ENCODE measurements at regions not wholly inside any gene's neighbourhood (a gene's known extent, or its start where the extent isn't known, plus 50 kb on each side); places are given as distances from the start of the nearest gene placed in this dataset.

DNA sequence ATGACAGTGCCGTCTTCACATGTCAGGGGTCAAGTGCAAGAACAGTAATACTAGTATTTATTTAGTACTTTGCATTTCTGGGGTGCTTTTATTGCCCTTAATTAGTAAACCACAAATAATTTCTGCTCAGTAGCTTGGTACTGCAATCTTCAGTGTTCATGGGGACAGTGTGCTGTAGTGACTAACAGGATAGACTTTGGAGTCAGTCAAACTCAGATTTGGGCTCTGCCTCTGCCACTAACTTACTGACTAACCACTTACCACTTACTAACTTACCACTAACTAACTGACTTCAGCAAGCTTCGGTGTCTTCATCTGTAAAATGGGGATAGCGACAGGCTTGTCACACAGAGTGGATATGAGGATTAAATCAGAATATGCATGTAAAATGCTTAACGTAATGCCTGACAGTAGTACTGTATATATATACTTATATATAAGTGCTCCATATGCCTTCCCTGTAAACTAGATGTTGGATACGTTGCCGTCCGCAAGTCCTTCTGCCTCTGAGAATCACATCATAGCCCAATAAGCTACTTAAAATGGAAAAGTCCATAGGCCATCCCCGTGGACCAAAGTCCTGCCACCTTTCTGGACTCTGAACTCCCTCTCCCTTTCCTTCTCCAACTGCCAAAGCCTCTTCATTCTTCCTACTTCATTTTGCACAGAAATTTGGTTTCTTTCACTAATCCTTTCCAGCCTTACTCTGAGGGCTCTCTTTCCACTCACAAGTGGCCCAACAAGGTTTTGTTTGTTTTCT, 158.1 kb downstream of the ZIC5 start:
- Histone ChIP-seq H3K4me1 (ENCODE audit: insufficient read depth, low read length) (peaks cover 8% of the 10 kb centered on the region; the same call in 1 of the 2 replicates), H3K4me3 (replicated peaks in 1 of 3; ENCODE audit: insufficient read depth in 1 of 3, low read depth in 2 of 3, low read length in 3 of 3) (no peak overlapping the region), H3K36me3 (replicated peaks in 1 of 2; ENCODE audit: control insufficient read depth in 1 of 2, insufficient read depth in 2 of 2, low read length in 2 of 2) (no peaks in the 10 kb centered on the region), H3K79me2 (ENCODE audit: insufficient read depth, low read length) (no peaks in the 10 kb centered on the region), H2AFZ (ENCODE audit: low read length) (no peak overlapping the region), H3K27ac (ENCODE audit: extremely low read length, insufficient read depth, low read length) (no peak overlapping the region), H3K4me2 (ENCODE audit: low read depth, low read length) (no peak overlapping the region), H3K9me3 (ENCODE audit: low read length) (no peaks in the 10 kb centered on the region), H3K9ac (ENCODE audit: insufficient read depth, low read depth, low read length) (no peak overlapping the region), H3K27me3 (ENCODE audit: control insufficient read depth in 1 of 2, insufficient read depth in 2 of 2, low read length in 2 of 2) (no peaks in the 10 kb centered on the region), H4K20me1 (ENCODE audit: insufficient read depth, low read length) (no peaks in the 10 kb centered on the region)
- TF ChIP-seq ZNF329 (CRISPR knock-in tag; IDR thresholded peaks at IDR 0.05; ENCODE audit: low read depth) (no peak), SMAD9 (CRISPR knock-in tag; IDR thresholded peaks at IDR 0.05) (no peak), SRSF4 (IDR thresholded peaks at IDR 0.05; ENCODE audit: low read depth, low read length, poor library complexity, severe bottlenecking) (no peak), NCOR1 (IDR thresholded peaks at IDR 0.05; ENCODE audit: borderline replicate concordance, low read length) (no peak), GLI4 (CRISPR knock-in tag; IDR thresholded peaks at IDR 0.05; ENCODE audit: borderline replicate concordance) (no peak), ZNF331 (CRISPR knock-in tag; IDR thresholded peaks at IDR 0.05) (no peak)
- TF ChIP-seq, protein P1, sequence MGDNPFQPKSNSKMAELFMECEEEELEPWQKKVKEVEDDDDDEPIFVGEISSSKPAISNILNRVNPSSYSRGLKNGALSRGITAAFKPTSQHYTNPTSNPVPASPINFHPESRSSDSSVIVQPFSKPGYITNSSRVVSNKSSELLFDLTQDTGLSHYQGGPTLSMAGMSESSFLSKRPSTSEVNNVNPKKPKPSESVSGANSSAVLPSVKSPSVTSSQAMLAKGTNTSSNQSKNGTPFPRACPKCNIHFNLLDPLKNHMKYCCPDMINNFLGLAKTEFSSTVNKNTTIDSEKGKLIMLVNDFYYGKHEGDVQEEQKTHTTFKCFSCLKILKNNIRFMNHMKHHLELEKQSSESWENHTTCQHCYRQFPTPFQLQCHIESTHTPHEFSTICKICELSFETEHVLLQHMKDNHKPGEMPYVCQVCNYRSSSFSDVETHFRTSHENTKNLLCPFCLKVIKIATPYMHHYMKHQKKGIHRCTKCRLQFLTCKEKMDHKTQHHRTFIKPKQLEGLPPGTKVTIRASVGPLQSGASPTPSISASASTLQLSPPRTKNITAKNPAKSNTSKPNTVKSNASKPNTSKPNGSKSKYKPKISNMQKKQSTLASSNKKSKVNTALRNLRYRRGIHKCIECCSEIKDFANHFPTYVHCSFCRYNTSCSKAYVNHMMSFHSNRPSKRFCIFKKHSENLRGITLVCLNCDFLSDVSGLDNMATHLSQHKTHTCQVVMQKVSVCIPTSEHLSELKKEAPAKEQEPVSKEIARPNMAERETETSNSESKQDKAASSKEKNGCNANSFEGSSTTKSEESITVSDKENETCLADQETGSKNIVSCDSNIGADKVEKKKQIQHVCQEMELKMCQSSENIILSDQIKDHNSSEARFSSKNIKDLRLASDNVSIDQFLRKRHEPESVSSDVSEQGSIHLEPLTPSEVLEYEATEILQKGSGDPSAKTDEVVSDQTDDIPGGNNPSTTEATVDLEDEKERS (CRISPR knock-in tag; IDR thresholded peaks at IDR 0.05) = no peak
- TF ChIP-seq, protein P2, sequence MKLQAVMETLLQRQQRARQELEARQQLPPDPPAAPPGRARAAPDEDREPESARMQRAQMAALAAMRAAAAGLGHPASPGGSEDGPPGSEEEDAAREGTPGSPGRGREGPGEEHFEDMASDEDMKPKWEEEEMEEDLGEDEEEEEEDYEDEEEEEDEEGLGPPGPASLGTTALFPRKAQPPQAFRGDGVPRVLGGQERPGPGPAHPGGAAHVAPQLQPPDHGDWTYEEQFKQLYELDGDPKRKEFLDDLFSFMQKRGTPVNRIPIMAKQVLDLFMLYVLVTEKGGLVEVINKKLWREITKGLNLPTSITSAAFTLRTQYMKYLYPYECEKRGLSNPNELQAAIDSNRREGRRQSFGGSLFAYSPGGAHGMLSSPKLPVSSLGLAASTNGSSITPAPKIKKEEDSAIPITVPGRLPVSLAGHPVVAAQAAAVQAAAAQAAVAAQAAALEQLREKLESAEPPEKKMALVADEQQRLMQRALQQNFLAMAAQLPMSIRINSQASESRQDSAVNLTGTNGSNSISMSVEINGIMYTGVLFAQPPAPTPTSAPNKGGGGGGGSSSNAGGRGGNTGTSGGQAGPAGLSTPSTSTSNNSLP (IDR thresholded peaks at IDR 0.05; ENCODE audit: low read depth, low read length) = no peak
- TF ChIP-seq, protein P3, sequence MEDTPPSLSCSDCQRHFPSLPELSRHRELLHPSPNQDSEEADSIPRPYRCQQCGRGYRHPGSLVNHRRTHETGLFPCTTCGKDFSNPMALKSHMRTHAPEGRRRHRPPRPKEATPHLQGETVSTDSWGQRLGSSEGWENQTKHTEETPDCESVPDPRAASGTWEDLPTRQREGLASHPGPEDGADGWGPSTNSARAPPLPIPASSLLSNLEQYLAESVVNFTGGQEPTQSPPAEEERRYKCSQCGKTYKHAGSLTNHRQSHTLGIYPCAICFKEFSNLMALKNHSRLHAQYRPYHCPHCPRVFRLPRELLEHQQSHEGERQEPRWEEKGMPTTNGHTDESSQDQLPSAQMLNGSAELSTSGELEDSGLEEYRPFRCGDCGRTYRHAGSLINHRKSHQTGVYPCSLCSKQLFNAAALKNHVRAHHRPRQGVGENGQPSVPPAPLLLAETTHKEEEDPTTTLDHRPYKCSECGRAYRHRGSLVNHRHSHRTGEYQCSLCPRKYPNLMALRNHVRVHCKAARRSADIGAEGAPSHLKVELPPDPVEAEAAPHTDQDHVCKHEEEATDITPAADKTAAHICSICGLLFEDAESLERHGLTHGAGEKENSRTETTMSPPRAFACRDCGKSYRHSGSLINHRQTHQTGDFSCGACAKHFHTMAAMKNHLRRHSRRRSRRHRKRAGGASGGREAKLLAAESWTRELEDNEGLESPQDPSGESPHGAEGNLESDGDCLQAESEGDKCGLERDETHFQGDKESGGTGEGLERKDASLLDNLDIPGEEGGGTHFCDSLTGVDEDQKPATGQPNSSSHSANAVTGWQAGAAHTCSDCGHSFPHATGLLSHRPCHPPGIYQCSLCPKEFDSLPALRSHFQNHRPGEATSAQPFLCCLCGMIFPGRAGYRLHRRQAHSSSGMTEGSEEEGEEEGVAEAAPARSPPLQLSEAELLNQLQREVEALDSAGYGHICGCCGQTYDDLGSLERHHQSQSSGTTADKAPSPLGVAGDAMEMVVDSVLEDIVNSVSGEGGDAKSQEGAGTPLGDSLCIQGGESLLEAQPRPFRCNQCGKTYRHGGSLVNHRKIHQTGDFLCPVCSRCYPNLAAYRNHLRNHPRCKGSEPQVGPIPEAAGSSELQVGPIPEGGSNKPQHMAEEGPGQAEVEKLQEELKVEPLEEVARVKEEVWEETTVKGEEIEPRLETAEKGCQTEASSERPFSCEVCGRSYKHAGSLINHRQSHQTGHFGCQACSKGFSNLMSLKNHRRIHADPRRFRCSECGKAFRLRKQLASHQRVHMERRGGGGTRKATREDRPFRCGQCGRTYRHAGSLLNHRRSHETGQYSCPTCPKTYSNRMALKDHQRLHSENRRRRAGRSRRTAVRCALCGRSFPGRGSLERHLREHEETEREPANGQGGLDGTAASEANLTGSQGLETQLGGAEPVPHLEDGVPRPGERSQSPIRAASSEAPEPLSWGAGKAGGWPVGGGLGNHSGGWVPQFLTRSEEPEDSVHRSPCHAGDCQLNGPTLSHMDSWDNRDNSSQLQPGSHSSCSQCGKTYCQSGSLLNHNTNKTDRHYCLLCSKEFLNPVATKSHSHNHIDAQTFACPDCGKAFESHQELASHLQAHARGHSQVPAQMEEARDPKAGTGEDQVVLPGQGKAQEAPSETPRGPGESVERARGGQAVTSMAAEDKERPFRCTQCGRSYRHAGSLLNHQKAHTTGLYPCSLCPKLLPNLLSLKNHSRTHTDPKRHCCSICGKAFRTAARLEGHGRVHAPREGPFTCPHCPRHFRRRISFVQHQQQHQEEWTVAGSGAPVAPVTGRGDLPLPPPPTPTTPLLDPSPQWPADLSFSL (CRISPR knock-in tag; IDR thresholded peaks at IDR 0.05) = no peak
- intact Hi-C loops (cut with micrococcal nuclease; ENCODE audit: unreplicated experiment) = no loop called here
- no TSS peak for BruUV-seq (replicated peaks)
- ChIA-PET CTCF (ENCODE audit: low intra/inter-chr PET ratio, low total read pairs) (no interaction called here), POLR2A (no interaction called here)
- DNase-seq (ENCODE audit: low spot score) (no peak), FAIRE-seq (no peak), ATAC-seq (no peak)
- 81% methylated on average over 8 of the region's 8 CpGs for WGBS (ENCODE audit: low lambda C conversion rate)
- in situ Hi-C loops (cut with HindIII; ENCODE audit: extremely low pct_ligation_motif_present, low pct_unique_long_range_greater_than_20kb) = no loop called here
